Coronary artery (tissue), 2 donors: ENCODE measurements at regions not wholly inside any gene's neighbourhood (a gene's known extent, or its start where the extent isn't known, plus 50 kb on each side); places are given as distances from the start of the nearest gene placed in this dataset.
A peak's percentile ranks its signal among the peaks of the same experiment; 100 is the strongest.

Experiments
- DNase-seq: peaks from one replicate; pipeline ENCODE4 v3.0.0-alpha.2; 2017; ENCODE audit warnings: low spot score
- H3K27ac ChIP-seq, 2 donors: fragments of 200-600 bp; sonication (generic); one replicate each; pipeline ENCODE4 v1.5.1; 2016 to 2019
- H3K4me3 ChIP-seq: fragments of 200-600 bp; sonication (generic); 2 replicates; pipeline ENCODE4 v1.5.1; 2016; ENCODE audit warnings: mild to moderate bottlenecking, moderate library complexity
- CTCF ChIP-seq: fragments of 200-600 bp; sonication (generic); IDR thresholded peaks from one replicate; pipeline ENCODE4 v1.5.1; 2019; ENCODE audit warnings: antibody characterized with exemption

GRCh38 chr15:56839099-56839498 lies 79.3 kb upstream of the TCF12 start:
- TF ChIP-seq CTCF: no peak
- no peak for DNase-seq
- Histone ChIP-seq H3K27ac (no peak overlapping the region), H3K4me3 (no peak overlapping the region)

GRCh38 chr15:56838085-56838484 lies 80.4 kb upstream of the TCF12 start:
- no peak for TF ChIP-seq CTCF
- Histone ChIP-seq H3K27ac (no peak overlapping the region), H3K4me3 (no peak overlapping the region)
- DNase-seq: no peak

- DNase-seq: no peak
- no peak overlapping the region for H3K4me3 ChIP-seq
- H3K27ac ChIP-seq: no peak overlapping the region
- no peak for TF ChIP-seq CTCF
Observed at GRCh38 chr15:56837273-56837672, 81.2 kb upstream of the TCF12 start.

- no peak for TF ChIP-seq CTCF
- Histone ChIP-seq H3K4me3 (no peak overlapping the region), H3K27ac (no peak overlapping the region)
- DNase-seq: no peak
Observed at GRCh38 chr15:56835718-56836171, 82.7 kb upstream of the TCF12 start.

GRCh38 chr15:56832125-56832524 lies 86.3 kb upstream of the TCF12 start:
- Histone ChIP-seq H3K4me3 (no peak overlapping the region), H3K27ac (peak overlapping the region; percentile 13 to 51)
- no peak for TF ChIP-seq CTCF
- DNase-seq: peak; percentile 79

GRCh38 chr15:56831467-56832005 lies 86.9 kb upstream of the TCF12 start:
- TF ChIP-seq CTCF: no peak
- Histone ChIP-seq H3K4me3 (no peak overlapping the region), H3K27ac (peak overlapping the region in 1 of 2 donors; percentile 13)
- DNase-seq: no peak

- no peak for DNase-seq
- H3K4me3 ChIP-seq: no peak overlapping the region
- H3K27ac ChIP-seq: no peak overlapping the region
- no peak for TF ChIP-seq CTCF
Observed at GRCh38 chr15:56824175-56824574, 90.9 kb upstream of the ZNF280D start.
